NCI-H460 (cell line): ENCODE measurements at regions not wholly inside any gene's neighbourhood (a gene's known extent, or its start where the extent isn't known, plus 50 kb on each side); places are given as distances from the start of the nearest gene placed in this dataset.
A peak's percentile ranks its signal among the peaks of the same experiment; 100 is the strongest.
"Not testable (repeated sequence)": the region's sequence is repeated elsewhere in the genome, so short reads cannot be mapped to it uniquely, and the experiment has no call there.

ENCODE experiments used
- DNase-seq: peaks from one replicate; pipeline ENCODE4 v3.0.0-alpha.2; 2016; ENCODE audit warnings: low read depth; ENCODE audit errors: extremely low read depth

DNA sequence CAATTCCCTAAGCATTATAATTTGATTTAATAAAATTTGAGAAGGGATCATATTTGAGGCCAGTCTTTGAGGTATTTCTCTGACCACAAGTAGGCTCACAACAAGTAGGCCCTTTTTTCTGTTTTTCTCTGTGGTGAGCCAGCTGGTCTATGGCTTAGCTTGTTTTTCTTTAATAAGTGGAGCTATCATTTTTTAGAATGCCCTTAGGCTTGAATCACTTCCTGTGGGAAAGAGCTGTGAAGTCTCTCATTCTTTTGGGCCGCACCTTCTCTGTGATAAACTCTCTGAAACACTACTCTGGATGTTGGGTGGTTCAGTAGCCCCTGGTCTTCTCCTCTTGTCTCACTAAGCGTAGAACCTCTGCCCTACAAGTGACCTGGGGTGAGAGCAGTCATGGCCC, 235.9 kb downstream of the SUCLG1 start:
- no peak for DNase-seq

DNA sequence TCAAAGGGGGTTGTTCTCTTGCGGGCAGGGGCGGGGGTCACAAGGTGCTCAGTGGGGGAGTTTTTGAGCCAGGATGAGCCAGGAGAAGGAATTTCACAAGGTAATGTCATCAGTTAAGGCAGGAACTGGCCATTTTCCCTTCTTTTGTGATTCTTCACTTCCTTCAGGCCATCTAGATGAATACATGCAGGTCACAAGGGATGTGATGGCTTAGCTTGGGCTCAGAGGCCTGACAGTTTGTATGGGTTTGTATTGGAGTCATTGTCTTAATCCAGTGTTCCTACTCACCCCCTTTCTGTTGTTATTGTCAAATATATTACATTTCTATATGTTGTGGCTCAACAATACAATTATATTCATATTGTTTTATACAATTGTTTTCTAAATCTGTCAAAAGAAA, 238.0 kb downstream of the SUCLG1 start:
- DNase-seq, result not testable (repeated sequence)

DNA sequence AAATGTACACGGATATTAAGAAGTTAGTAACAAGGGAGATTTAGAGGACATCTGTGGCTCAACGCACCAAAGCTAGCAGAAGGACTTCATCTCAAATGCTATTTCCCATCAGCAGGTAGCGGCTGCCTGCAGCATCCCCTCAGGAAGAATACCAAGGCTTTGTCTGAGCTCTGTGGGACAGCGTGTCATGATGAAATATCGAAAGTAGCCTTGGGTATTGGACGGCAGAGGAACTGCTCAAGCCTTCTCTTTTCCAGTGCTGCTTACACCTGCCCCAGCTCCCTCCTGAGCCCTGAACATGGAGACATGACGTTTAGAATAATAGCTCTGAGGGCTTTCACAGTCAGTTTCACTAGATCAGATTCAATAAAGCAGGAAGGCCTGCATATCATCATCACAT, 241.6 kb downstream of the SUCLG1 start:
- DNase-seq, result no peak

DNA sequence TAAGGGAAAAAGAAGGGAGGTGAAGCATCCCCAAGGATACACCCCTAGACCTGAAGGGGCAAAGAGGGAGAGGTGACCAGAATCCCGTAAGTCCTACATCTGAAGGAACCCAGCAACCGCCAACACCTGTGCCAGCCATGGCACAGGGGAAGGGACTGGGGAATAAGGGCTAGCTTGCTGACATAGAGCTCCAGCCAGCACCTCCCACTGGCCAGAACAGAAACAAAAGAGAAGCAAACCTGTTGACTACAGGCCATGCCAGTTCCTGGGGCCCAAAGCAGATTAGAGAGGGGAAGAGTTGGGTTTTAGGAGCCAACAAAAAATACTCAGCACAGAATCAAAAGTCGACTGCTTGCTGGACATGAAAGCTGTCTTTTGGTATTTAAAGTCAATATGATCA, 244.6 kb downstream of the SUCLG1 start:
- DNase-seq, result no peak

DNA sequence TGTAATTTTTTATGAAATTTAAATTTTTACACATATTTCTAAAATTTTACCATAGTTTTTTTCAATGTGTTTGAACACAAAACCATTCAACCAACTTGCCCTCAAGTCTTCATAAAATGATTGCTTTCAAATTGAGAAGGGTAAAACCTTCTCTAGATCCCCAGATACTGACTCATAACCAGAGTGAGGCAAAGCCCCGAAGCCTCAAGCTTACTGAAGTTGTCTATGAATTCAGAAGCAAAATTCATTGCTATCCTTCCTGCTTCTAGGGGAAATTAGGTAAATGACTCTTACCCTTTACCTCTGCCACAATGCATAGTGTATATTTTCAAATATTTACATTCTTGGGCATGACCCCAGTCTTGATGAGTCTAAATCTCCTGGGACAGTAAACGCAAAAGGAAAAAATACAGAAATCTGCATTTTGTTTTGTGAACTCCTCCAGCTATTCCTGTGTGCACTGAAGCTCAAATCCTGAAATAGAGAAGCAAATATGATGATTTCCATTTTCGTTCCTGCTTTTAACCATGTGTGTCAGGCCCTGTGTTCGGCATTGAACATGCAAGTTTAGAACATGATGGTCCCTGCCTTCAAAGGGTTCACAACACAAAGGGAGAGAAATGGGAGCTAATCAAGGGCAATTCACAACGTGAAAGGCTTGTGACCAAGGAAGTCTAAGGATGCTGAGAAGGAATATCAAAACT, 246.3 kb downstream of the SUCLG1 start:
- DNase-seq, result no peak

DNA sequence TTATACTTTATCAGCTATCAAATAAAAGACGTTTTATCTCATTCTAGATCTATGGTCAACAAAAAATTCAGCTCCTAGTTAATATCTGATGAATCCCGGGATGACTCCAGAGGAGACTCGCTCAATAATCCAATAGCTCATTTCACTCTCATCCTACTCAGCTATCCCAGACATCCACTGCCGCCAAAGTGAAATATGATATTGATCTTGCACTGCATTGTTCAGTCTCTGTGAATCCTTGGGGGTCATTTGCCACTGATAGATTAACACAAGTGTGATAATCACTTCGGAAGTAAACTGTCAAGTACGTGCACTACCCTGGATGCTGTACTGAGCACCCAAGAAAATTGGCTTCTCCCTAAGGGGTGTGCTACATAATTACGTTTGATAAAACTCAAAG, 249.1 kb downstream of the SUCLG1 start:
- peak; percentile 1 for DNase-seq

DNA sequence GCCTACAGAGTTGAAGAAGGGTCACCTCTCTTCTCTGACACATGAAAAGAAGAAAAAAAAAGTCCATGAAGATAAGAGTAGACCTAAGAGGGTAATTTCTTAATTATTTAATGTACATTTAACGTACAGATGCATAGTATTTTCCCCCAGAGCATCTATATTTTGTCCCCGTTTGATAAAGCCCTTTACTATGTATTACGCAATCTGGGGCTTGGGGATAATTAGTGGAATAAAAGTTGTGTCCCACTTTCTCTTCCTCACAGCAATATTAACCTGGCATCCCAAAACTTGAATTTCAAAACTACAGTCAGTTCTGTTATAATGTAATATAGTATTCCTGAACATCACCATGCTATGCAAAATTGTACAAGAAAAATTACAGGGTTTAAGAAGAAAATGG, 254.1 kb downstream of the SUCLG1 start:
- no peak for DNase-seq

DNA sequence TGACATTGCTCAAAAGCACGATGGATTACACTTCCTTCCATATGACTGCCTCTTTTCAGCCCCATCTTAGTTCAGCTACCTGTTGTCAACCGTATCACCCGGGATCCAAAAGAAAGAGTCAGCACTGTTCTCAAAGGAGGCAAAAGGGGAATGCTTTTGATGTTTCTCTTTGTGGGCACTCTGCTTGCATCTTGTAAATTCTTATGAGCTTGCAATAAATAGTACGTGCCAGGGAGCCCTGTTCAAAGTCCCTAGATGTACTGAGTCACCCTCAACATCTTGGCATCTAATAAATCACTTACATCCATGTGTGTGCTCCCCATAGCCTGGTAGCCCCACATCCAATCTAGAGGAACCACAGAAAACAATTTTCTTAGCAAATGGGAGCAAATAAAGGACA, 256.9 kb downstream of the SUCLG1 start:
- no peak for DNase-seq

DNA sequence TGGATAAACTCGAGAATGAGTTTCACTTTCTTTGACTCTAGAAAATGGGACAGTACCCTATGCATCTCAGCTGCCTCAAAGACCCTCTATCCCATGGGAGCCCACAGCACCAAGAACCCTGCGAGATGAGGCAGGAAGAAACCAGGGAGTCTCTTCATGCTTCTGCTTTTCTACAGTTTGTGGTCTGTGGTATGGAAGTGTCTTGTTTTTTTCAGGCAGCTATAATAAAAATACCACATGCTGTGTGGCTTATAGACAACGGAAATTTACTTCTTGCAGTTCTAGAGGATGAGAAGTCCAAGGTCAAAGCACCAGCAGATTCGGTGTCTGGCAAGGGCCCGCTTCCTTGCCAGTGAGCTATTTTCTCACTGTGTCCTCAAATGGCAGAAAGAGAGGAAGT, 257.9 kb downstream of the SUCLG1 start:
- DNase-seq, result no peak

DNA sequence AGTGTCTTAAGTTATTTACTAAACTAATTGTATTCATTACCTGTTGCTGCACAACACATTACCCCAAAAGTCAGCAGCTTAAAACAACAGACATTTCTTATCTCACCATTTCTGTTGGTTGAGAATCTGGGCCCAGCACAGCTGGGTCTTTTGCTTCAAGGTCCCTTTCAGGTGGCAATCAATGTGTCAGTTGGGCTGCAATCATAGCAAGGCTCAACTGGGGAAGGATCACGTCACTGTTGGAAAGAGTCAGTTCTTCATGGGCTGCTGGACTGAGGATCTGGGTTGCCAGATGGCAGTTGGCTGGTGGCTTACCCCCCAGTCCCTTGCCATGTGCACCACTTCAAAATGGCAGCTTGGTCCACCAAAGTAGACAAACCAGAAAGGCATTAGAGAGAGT, 261.2 kb downstream of the SUCLG1 start:
- no peak for DNase-seq

DNA sequence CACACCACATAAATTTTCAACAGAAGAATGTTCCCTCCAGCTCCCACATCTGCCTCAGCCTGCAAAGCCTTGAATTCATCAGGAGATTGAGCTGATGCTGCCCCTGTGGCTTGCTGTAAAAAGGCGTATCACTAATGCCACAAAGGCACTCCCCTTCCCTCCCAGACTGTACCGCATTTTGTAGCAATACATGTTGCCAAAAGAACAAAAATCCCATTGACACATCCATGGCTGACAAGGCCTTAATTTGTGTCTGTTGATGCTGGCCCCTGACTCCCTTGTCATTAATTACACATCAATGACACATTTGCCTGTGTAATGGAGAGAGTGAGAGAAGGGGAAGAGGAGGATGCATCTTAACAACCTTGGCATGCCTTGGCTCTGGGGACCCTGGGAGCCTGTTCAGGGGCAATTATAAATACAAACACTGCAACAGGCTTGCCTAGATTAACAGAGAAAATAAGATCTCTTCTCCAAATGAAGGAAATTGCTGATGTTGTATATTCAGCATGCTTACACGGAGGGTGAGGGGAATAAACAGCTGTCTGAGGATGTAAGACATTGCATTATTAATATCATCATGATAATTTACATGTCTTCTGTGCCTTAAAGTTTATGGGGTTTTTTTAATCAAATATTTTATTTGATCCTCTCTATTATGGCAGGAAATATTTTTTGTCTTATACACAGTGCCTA, 264.0 kb downstream of the SUCLG1 start:
- DNase-seq, result no peak

DNA sequence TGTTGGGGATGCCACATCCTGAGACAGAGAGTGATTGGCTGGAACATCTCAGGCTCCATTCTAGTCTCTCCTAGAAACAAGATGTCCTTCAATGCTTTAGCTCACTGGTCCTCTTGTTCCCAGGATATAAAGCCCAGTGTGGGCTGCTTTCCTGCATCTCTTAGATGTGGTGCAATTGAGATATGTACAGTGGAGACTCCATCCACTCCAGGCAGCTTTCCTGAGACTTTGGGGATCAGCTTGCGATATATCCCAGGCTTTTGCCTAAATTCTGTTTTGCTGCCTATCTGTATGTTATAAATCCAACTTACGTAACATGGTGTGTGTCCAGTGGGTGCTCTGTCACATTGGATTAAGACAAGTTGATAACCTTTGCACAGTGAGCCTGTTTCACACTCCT, 264.9 kb downstream of the SUCLG1 start:
- DNase-seq, result no peak

DNA sequence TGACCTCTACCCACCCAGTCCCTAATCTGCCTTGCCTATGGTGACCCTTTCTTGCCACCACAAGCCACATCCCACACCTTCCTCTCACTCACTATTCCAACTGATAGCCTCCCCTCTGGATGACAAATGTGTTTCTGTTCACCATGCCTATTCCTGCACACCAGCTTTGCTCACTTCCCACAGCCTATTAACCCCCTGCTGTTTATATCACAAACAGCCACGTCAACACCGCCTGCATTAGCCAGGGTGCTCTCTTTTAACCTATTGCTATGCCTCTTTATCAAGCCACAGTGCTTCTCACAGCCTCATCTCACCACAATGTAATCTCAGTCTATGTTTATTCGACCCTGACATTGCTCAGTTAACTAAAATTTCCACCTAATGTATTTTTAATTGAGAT, 271.8 kb downstream of the SUCLG1 start:
- no peak for DNase-seq

DNA sequence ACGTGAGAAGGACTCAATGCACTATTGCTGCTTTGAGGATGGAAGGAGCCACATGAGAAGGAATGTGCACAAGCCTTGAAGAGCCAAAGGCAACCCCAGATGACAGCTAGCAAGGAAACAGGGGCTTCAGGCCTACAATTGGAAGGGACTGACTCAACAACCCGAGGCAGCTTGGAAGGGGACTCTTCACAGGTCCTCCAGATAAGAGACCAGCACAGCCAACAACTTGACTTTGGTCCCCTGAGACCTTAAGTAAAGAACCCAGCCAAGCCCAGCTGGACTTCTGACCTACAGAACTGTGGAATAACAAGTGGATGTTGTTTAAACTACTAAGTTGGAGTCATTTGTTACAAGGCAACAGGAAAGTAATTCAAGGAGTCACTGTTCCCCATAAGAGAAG, 277.2 kb downstream of the SUCLG1 start:
- DNase-seq, result no peak

DNA sequence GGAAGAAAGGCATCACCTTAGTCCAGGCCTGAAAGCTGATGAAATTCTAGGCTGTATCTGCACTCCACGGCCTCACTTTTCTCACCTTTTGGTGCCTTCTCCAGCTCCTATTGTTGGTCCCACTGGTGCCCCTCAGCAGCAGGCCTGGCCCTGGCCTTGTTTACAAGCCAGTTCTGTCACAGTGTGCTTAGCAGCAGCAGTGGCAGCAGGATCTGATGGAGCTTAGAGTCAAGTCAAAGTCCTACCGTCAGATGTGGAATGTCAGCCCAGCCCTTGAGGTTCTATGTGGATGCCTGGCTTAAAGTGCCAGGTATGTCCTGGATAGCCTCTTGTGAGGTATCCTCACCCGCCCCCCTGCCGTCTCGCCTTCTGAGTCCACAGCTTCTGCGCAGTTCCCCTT, 281.3 kb downstream of the SUCLG1 start:
- no peak for DNase-seq

DNA sequence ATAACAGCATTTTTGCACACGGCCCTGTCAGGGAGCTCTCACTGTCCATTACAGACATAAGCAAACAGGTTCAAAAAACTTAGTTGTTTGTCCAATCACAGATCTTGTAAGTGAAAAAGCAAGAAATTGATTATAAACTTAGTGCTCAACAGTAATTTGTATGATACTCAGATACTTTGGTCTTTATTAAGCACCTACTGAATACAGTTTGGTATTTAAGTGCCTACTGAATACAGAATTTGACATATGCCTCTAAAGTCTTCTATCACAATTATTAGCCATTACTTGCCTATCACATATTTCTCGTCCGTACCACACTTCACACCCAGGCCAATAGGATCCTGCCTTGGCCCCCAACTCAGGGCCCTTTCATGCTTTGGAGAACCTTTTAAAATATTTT, 283.1 kb downstream of the SUCLG1 start:
- no peak for DNase-seq

DNA sequence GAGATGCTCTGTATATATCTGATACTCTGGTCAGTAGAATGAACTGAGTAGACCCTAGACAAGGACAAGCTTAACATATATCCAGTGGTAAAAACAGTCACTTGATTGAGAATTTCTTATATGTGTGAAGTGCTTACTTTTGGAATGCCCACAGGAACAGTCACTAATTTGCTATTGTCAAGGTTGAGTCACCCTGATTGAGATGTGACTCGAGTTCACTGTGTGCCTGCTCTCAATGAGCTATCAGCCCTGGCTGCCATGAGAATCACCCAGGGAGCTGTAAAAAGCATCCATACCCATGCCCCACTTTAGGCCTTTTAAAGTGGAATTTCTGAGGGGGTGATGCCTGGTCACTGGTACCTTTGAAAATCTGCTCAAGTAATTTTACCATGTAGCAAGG, 283.7 kb downstream of the SUCLG1 start:
- DNase-seq, result no peak

DNA sequence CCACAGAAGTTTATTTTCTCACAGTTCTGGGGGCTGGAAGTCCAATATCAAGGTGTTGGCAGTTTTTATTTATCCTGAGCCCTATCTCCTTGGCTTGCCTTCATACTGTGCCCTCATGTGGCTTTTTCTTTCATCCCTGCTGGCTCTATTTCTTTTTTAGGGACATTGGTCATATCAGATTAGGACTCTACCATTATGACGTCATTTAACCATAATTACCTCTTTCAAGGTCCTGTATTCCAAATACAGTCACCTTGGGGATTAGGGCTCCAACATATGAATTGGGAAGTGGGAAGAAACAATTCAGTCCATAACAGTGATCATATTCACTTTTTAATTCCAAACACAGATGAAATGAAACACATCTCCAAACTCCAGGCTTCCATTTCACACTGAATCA, 286.0 kb downstream of the SUCLG1 start:
- DNase-seq, result no peak

DNA sequence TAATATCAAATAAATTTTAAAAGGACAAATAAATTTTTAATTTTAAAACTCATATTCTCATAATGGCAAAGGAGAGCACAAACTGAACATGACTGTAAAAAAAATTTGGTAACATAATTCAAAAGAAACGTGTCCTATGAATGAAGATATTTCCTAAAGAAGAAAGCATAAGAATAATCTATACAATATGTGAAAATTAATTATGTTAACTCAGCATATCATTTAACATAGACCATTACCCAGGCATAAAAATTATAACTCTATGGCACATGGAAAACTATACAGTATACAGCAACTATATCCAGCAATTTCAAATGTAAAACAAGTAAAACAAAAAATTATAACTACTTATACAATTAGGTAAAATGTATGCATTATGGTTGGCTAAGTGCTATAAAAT, 288.1 kb downstream of the SUCLG1 start:
- no peak for DNase-seq

DNA sequence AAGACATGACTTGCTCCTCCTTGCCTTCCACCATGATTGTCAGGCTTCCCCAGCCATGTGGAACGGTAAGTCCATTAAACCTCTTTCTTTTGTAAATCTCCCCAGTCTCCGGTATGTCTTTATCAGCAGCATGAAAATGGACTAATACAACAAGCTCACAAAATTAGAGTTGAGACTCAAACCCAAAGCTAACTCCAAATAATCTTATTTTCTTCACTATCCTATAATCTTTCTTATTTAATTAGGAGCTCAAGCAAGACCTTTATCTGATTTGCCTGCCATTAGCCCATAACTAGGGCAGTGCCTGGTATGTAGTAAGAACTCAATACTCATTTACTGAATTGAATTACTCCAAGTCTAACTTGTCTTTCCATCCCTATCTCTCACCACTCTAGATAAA, 289.2 kb downstream of the SUCLG1 start:
- no peak for DNase-seq

DNA sequence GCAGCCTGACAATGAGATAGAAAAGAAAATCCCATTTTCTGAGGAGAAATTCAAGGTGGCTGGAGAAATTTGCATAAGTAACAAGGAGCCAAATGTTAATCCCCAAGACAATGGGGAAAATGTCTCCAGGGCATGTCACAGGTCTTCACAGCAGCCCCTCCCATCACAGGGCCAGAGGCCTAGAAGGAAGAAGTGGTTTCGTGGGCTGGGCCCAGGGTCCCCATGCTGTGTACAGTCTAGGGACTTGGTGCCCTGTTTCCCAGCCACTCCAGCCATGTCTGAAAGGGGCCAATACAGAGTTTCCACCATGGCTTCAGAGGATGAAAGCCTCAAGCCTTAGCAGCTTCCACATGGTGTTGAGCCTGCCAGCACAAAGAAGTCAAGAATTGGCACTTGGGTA, 290.5 kb downstream of the SUCLG1 start:
- DNase-seq, result not testable (repeated sequence)

DNA sequence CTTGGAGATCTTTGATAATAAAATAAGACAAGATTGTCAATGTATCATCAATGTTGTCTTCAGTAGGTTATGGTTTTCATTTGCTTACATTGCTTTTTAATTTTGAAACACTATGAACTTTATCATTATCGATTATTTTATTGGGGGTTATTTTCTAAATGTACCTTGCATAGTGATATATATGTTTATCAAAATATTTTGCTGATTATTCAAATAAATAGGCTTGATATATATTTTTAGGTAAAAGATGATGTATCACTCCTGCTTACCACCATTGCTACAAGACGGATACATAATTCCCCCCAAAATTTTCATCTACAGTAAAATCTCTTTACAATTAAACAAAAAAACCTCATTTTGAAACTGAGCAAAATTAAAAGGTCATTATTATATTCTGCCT, 293.8 kb downstream of the SUCLG1 start:
- DNase-seq, result no peak

DNA sequence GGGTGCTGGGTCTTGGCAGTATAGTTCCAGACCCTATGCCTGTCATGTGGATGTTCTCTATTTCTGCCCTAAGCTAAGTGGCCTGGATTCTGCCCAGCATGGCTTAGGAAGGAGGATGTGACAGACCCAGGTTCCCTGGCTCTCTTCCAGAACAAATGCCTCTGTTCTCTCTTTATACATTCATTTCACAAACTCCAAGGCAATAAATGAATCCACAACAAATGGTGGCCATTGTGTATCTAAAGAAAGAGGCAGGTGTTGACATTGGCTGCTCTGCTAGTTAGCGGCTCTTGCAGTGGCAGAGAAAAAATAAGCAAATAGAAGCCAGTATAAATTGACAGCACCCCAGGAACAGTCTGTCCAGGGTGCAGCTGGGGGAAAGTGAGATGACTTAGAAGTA, 298.6 kb downstream of the SUCLG1 start:
- DNase-seq, result no peak
